ENCODE measurements at regions not wholly inside any gene's neighbourhood (a gene's known extent, or its start where the extent isn't known, plus 50 kb on each side); places are given as distances from the start of the nearest gene placed in this dataset.
A peak's percentile ranks its signal among the peaks of the same experiment; 100 is the strongest.

- FAIRE-seq (no peak), DNase-seq (ENCODE audit: insufficient read length) (no peak)
- TF ChIP-seq POLR2AphosphoS5 (IDR thresholded peaks at IDR 0.05; ENCODE audit: low read depth, low read length) = no peak
- no peak for TF ChIP-seq POLR2A (IDR thresholded peaks at IDR 0.05; ENCODE audit: low read depth, low read length)
- no peak for TF ChIP-seq TAF1 (IDR thresholded peaks at IDR 0.05; ENCODE audit: borderline replicate concordance, low read depth, low read length)
These were observed 64.8 kb upstream of the PLEKHG3 start for GRCh38 chr14:64639340-64639821.

- no peak for FAIRE-seq
- TF ChIP-seq POLR2A (IDR thresholded peaks at IDR 0.05; ENCODE audit: low read depth, low read length) (no peak), POLR2AphosphoS5 (IDR thresholded peaks at IDR 0.05; ENCODE audit: low read depth, low read length) (no peak), TAF1 (IDR thresholded peaks at IDR 0.05; ENCODE audit: borderline replicate concordance, low read depth, low read length) (no peak)
- DNase-seq (ENCODE audit: insufficient read length) = no peak
These were observed 63.4 kb upstream of the PLEKHG3 start for GRCh38 chr14:64640839-64641238.

- TF ChIP-seq POLR2A (IDR thresholded peaks at IDR 0.05; ENCODE audit: low read depth, low read length) (no peak), POLR2AphosphoS5 (IDR thresholded peaks at IDR 0.05; ENCODE audit: low read depth, low read length) (no peak), TAF1 (IDR thresholded peaks at IDR 0.05; ENCODE audit: borderline replicate concordance, low read depth, low read length) (no peak)
- DNase-seq (ENCODE audit: insufficient read length) (no peak), FAIRE-seq (no peak)
These were observed 62.5 kb upstream of the PLEKHG3 start for GRCh38 chr14:64641760-64642159.

GRCh38 chr14:64643709-64644108 is 60.5 kb upstream of the PLEKHG3 start:
- DNase-seq (ENCODE audit: insufficient read length) (no peak), FAIRE-seq (no peak)
- TF ChIP-seq POLR2AphosphoS5 (IDR thresholded peaks at IDR 0.05; ENCODE audit: low read depth, low read length) = no peak
- TF ChIP-seq POLR2A (IDR thresholded peaks at IDR 0.05; ENCODE audit: low read depth, low read length) = no peak
- TF ChIP-seq TAF1 (IDR thresholded peaks at IDR 0.05; ENCODE audit: borderline replicate concordance, low read depth, low read length) = no peak

- DNase-seq (ENCODE audit: insufficient read length) (no peak), FAIRE-seq (no peak)
- TF ChIP-seq POLR2A (IDR thresholded peaks at IDR 0.05; ENCODE audit: low read depth, low read length) (no peak), POLR2AphosphoS5 (IDR thresholded peaks at IDR 0.05; ENCODE audit: low read depth, low read length) (no peak), TAF1 (IDR thresholded peaks at IDR 0.05; ENCODE audit: borderline replicate concordance, low read depth, low read length) (no peak)
These were observed 59.6 kb upstream of the PLEKHG3 start for GRCh38 chr14:64644629-64645028.

- FAIRE-seq (no peak), DNase-seq (ENCODE audit: insufficient read length) (no peak)
- TF ChIP-seq TAF1 (IDR thresholded peaks at IDR 0.05; ENCODE audit: borderline replicate concordance, low read depth, low read length) (no peak), POLR2AphosphoS5 (IDR thresholded peaks at IDR 0.05; ENCODE audit: low read depth, low read length) (no peak), POLR2A (IDR thresholded peaks at IDR 0.05; ENCODE audit: low read depth, low read length) (no peak)
These were observed 58.9 kb upstream of the PLEKHG3 start for GRCh38 chr14:64645220-64645892.

- TF ChIP-seq TAF1 (IDR thresholded peaks at IDR 0.05; ENCODE audit: borderline replicate concordance, low read depth, low read length) (no peak), POLR2AphosphoS5 (IDR thresholded peaks at IDR 0.05; ENCODE audit: low read depth, low read length) (no peak), POLR2A (IDR thresholded peaks at IDR 0.05; ENCODE audit: low read depth, low read length) (no peak)
- DNase-seq (ENCODE audit: insufficient read length) (no peak), FAIRE-seq (no peak)
These were observed 58.1 kb upstream of the PLEKHG3 start for GRCh38 chr14:64646103-64646502.

GRCh38 chr14:64649383-64649998 is 54.7 kb upstream of the PLEKHG3 start:
- FAIRE-seq (no peak), DNase-seq (ENCODE audit: insufficient read length) (no peak)
- no peak for TF ChIP-seq POLR2AphosphoS5 (IDR thresholded peaks at IDR 0.05; ENCODE audit: low read depth, low read length)

GRCh38 chr14:64653900-64654245 is 50.4 kb upstream of the PLEKHG3 start:
- FAIRE-seq = no peak
- TF ChIP-seq POLR2A (IDR thresholded peaks at IDR 0.05; ENCODE audit: low read depth, low read length) (no peak), TAF1 (IDR thresholded peaks at IDR 0.05; ENCODE audit: borderline replicate concordance, low read depth, low read length) (no peak), POLR2AphosphoS5 (IDR thresholded peaks at IDR 0.05; ENCODE audit: low read depth, low read length) (no peak)
- DNase-seq (ENCODE audit: insufficient read length) = no peak

GRCh38 chr14:64654246-64654900 is 49.9 kb upstream of the PLEKHG3 start:
- TF ChIP-seq TAF1 (IDR thresholded peaks at IDR 0.05; ENCODE audit: borderline replicate concordance, low read depth, low read length) (no peak), POLR2A (IDR thresholded peaks at IDR 0.05; ENCODE audit: low read depth, low read length) (no peak), POLR2AphosphoS5 (IDR thresholded peaks at IDR 0.05; ENCODE audit: low read depth, low read length) (no peak)
- DNase-seq (ENCODE audit: insufficient read length) = no peak
- FAIRE-seq = peak; percentile 54
